DND-41 (cell line): ENCODE measurements at regions not wholly inside any gene's neighbourhood (a gene's known extent, or its start where the extent isn't known, plus 50 kb on each side); places are given as distances from the start of the nearest gene placed in this dataset.

Experiments
- ATAC-seq: fragments of 200-7000 bp; cut with Tn5 transposase; 3 replicates; pipeline ENCODE4 v1.9.1; 2021; ENCODE audit warnings: low read depth; ENCODE audit not compliant: insufficient read depth
- DNase-seq: peaks from one replicate; pipeline ENCODE4 v3.0.0-alpha.2; 2020
- H2AFZ ChIP-seq: 2 replicates; pipeline ENCODE4 v1.6.0; 2012; ENCODE audit warnings: low read depth, low read length
- H3K27ac ChIP-seq: 2 replicates; pipeline ENCODE4 v1.5.1; 2012; ENCODE audit warnings: low read length, inconsistent platforms
- H3K27me3 ChIP-seq: fragments of 200-600 bp; sonication (generic); 2 replicates; pipeline ENCODE4 v1.6.0; 2012; ENCODE audit warnings: low read length, mild to moderate bottlenecking, inconsistent platforms; ENCODE audit not compliant: insufficient read depth, poor library complexity
- H3K36me3 ChIP-seq: 2 replicates; pipeline ENCODE4 v1.5.1; 2012; ENCODE audit warnings: low read length, inconsistent platforms; ENCODE audit not compliant: insufficient read depth
- H3K4me1 ChIP-seq: 2 replicates; pipeline ENCODE4 v1.5.1; 2012; ENCODE audit warnings: mild to moderate bottlenecking, low read length; ENCODE audit not compliant: insufficient read depth
- H3K4me2 ChIP-seq: 2 replicates; pipeline ENCODE4 v1.6.0; 2012; ENCODE audit warnings: mild to moderate bottlenecking, moderate library complexity, low read length, inconsistent platforms; ENCODE audit not compliant: insufficient read depth
- H3K4me3 ChIP-seq, 2 experiments: fragments of 200-600 bp in 1 of 2; shearing (Covaris generic) in 1 of 2; 2 replicates each; pipeline ENCODE4 v1.5.1; 2012 to 2016; ENCODE audit warnings: inconsistent platforms in 2 of 2, low read length in 2 of 2, mild to moderate bottlenecking in 2 of 2, low read depth in 1 of 2, moderate library complexity in 1 of 2
- H3K79me2 ChIP-seq: 2 replicates; pipeline ENCODE4 v1.6.0; 2012; ENCODE audit warnings: low read length, inconsistent platforms; ENCODE audit not compliant: insufficient read depth
- H3K9ac ChIP-seq: 2 replicates; pipeline ENCODE4 v1.6.0; 2012; ENCODE audit warnings: low read depth, mild to moderate bottlenecking, inconsistent platforms, low read length, moderate library complexity
- H3K9me3 ChIP-seq: 2 replicates; pipeline ENCODE4 v1.5.1; 2012; ENCODE audit warnings: low read length, moderate library complexity, mild to moderate bottlenecking, inconsistent platforms; ENCODE audit not compliant: insufficient read depth, severe bottlenecking
- H4K20me1 ChIP-seq: 2 replicates; pipeline ENCODE4 v1.6.0; 2012; ENCODE audit warnings: low read length; ENCODE audit not compliant: insufficient read depth
- CTCF ChIP-seq: IDR thresholded peaks from 2 replicates; pipeline ENCODE4 v1.5.1; 2012; ENCODE audit warnings: borderline replicate concordance, low read length, moderate library complexity, mild to moderate bottlenecking; ENCODE audit not compliant: poor library complexity, severe bottlenecking; ENCODE audit errors: extremely low read depth
- EZH2 ChIP-seq: IDR thresholded peaks from 3 replicates; pipeline ENCODE4 v1.6.1; 2012; ENCODE audit warnings: borderline replicate concordance, low read depth, mild to moderate bottlenecking, moderate library complexity, low read length, inconsistent platforms; ENCODE audit not compliant: severe bottlenecking

GRCh38 chr2:128685841-128686496 lies 367.3 kb upstream of the HS6ST1 start:
- peak overlapping the region; percentile 63 for H3K4me2 ChIP-seq
- TF ChIP-seq EZH2 (no peak), CTCF (no peak)
- ATAC-seq = peak; percentile 78
- H3K4me1 ChIP-seq = peaks cover 46% of the 10 kb centered on the region
- DNase-seq = peak; percentile 74
- H3K9me3 ChIP-seq = no peaks in the 10 kb centered on the region
- H3K9ac ChIP-seq = peak overlapping the region; percentile 20; the same call in 1 of the 2 replicates
- no peaks in the 10 kb centered on the region for H3K36me3 ChIP-seq
- peak overlapping the region; percentile 74 for H3K27ac ChIP-seq
- no peaks in the 10 kb centered on the region for H3K79me2 ChIP-seq
- H4K20me1 ChIP-seq = peaks cover 5% of the 10 kb centered on the region
- H3K4me3 ChIP-seq = peak overlapping the region in 1 of 2 experiments; percentile 36; a peak in 2 of 4 replicates
- H3K27me3 ChIP-seq = no peaks in the 10 kb centered on the region
- no peak overlapping the region for H2AFZ ChIP-seq

- H3K27ac ChIP-seq = peak overlapping the region; percentile 85
- H3K4me2 ChIP-seq = peak overlapping the region; percentile 63
- no peaks in the 10 kb centered on the region for H3K36me3 ChIP-seq
- H3K4me1 ChIP-seq = peaks cover 46% of the 10 kb centered on the region
- DNase-seq = peak; percentile 83
- TF ChIP-seq CTCF (no peak), EZH2 (no peak)
- no peaks in the 10 kb centered on the region for H3K9me3 ChIP-seq
- H4K20me1 ChIP-seq = peaks cover 5% of the 10 kb centered on the region
- H3K9ac ChIP-seq = peak overlapping the region; percentile 37
- ATAC-seq = peak; percentile 93
- H2AFZ ChIP-seq = no peak overlapping the region
- no peaks in the 10 kb centered on the region for H3K79me2 ChIP-seq
- H3K27me3 ChIP-seq = no peaks in the 10 kb centered on the region
- H3K4me3 ChIP-seq = peak overlapping the region in 1 of 2 experiments; percentile 36; a peak in 2 of 4 replicates
Observed at GRCh38 chr2:128686497-128686859, 367.8 kb upstream of the HS6ST1 start.

GRCh38 chr2:128686881-128687555 lies 368.4 kb upstream of the HS6ST1 start:
- H3K4me3 ChIP-seq = no peak overlapping the region
- peak overlapping the region; percentile 63 for H3K4me2 ChIP-seq
- no peak overlapping the region for H2AFZ ChIP-seq
- no peaks in the 10 kb centered on the region for H3K27me3 ChIP-seq
- peak; percentile 3; the same call in 1 of the 3 replicates for ATAC-seq
- H3K79me2 ChIP-seq = no peaks in the 10 kb centered on the region
- DNase-seq = peak; percentile 18
- TF ChIP-seq CTCF (no peak), EZH2 (no peak)
- peaks cover 46% of the 10 kb centered on the region for H3K4me1 ChIP-seq
- H4K20me1 ChIP-seq = peaks cover 5% of the 10 kb centered on the region
- H3K36me3 ChIP-seq = no peaks in the 10 kb centered on the region
- peak overlapping the region; percentile 37 for H3K9ac ChIP-seq
- peak overlapping the region; percentile 85 for H3K27ac ChIP-seq
- no peaks in the 10 kb centered on the region for H3K9me3 ChIP-seq
